CD4-positive, alpha-beta T cell (primary cell): ENCODE measurements at regions not wholly inside any gene's neighbourhood (a gene's known extent, or its start where the extent isn't known, plus 50 kb on each side); places are given as distances from the start of the nearest gene placed in this dataset.
A peak's percentile ranks its signal among the peaks of the same experiment; 100 is the strongest.
"Not testable (repeated sequence)": the region's sequence is repeated elsewhere in the genome, so short reads cannot be mapped to it uniquely, and the experiment has no call there.

ENCODE experiments used
- ATAC-seq: fragments of 200-7000 bp; cut with Tn5 transposase; one replicate; pipeline ENCODE4 v1.10.0; 2022; ENCODE audit warnings: mild to moderate bottlenecking; ENCODE audit not compliant: poor library complexity
- CTCF ChIA-PET: fragments of 350-600 bp; sonication (Branson Sonifier 250); formaldehyde crosslinking; loops from one replicate; lab custom pipeline; 2021; ENCODE audit warnings: antibody characterized with exemption, inconsistent platforms; lab: Charles Lee
- POLR2A ChIA-PET: fragments of 350-600 bp; sonication (Branson Sonifier 250); formaldehyde crosslinking; loops from one replicate; lab custom pipeline; 2021; ENCODE audit warnings: antibody characterized with exemption, inconsistent platforms; lab: Charles Lee
- DNase-seq, 14 experiments: peaks; one replicate each; pipeline ENCODE4 v3.0.0-alpha.2; 2013 to 2020; ENCODE audit warnings: mixed read lengths in 2 of 14
- H3K27ac ChIP-seq, 2 donors: one replicate each; pipeline versions ENCODE4 v1.5.1 to v1.7.0; 2013; ENCODE audit warnings: low read length in 2 of 2, low read depth in 1 of 2, mild to moderate bottlenecking in 1 of 2
- H3K27me3 ChIP-seq, 2 experiments: 1 replicate in 1 of 2; 2 replicates in 1 of 2; pipeline versions ENCODE4 v1.6.1 to v1.7.0; 2013; ENCODE audit warnings: low read length in 2 of 2, control low read depth in 1 of 2, mild to moderate bottlenecking in 1 of 2, moderate library complexity in 1 of 2; ENCODE audit not compliant: insufficient read depth in 2 of 2, control insufficient read depth in 1 of 2
- H3K36me3 ChIP-seq: one replicate; pipeline ENCODE4 v1.6.1; 2013; ENCODE audit warnings: low read length, control low read depth; ENCODE audit not compliant: insufficient read depth
- H3K4me1 ChIP-seq: one replicate; pipeline ENCODE4 v1.6.1; 2013; ENCODE audit warnings: low read length, control low read depth; ENCODE audit not compliant: insufficient read depth
- H3K4me3 ChIP-seq: one replicate; pipeline ENCODE4 v1.5.1; 2013; ENCODE audit warnings: mild to moderate bottlenecking, low read length, moderate library complexity
- H3K9me3 ChIP-seq, 2 experiments: 1 replicate in 1 of 2; 2 replicates in 1 of 2; pipeline versions ENCODE4 v1.6.1 to v1.7.0; 2013; ENCODE audit warnings: low read length in 2 of 2, mild to moderate bottlenecking in 2 of 2, control low read depth in 1 of 2, moderate library complexity in 1 of 2; ENCODE audit not compliant: control insufficient read depth in 1 of 2, insufficient read depth in 1 of 2
- H3K27ac Mint-ChIP-seq: one replicate; pipeline ENCODE4 v1.8.0; 2020; ENCODE audit warnings: mixed read lengths
- H3K27me3 Mint-ChIP-seq: one replicate; pipeline ENCODE4 v1.8.0; 2021; ENCODE audit warnings: mixed read lengths
- H3K36me3 Mint-ChIP-seq: one replicate; pipeline ENCODE4 v1.8.0; 2021; ENCODE audit warnings: low read depth, mixed read lengths
- H3K4me1 Mint-ChIP-seq: one replicate; pipeline ENCODE4 v1.8.0; 2021; ENCODE audit warnings: low read depth, mixed read lengths
- H3K4me3 Mint-ChIP-seq: one replicate; pipeline ENCODE4 v1.8.0; 2020; ENCODE audit warnings: mild to moderate bottlenecking, mixed read lengths
- H3K9me3 Mint-ChIP-seq: one replicate; pipeline ENCODE4 v1.8.0; 2020; ENCODE audit warnings: mixed read lengths
- CTCF ChIP-seq: fragments of 200-600 bp; IDR thresholded peaks from one replicate; pipeline ENCODE4 v1.8.0; 2022; ENCODE audit warnings: antibody characterized with exemption, mild to moderate bottlenecking
- intact Hi-C, 2 experiments: fragments of 100-400 bp; cut with DNase I in 1 of 2; cut with micrococcal nuclease in 1 of 2; formaldehyde crosslinking; loops; one replicate each; pipeline versions ENCODE4 v1.15.1 to v1.9.0; 2023 to 2025; cut with DNase I, micrococcal nuclease

- Histone ChIP-seq H3K36me3 (no peaks in the 10 kb centered on the region), H3K27me3 (no peaks in the 10 kb centered on the region), H3K4me3 (no peak overlapping the region), H3K4me1 (peaks cover 30% of the 10 kb centered on the region), H3K9me3 (peaks cover 4 to 9% of the 10 kb centered on the region in 2 experiments), H3K27ac (no peak overlapping the region)
- Mint-ChIP-seq H3K9me3 (no peaks in the 10 kb centered on the region), H3K27me3 (no peaks in the 10 kb centered on the region), H3K4me3 (no peak overlapping the region), H3K27ac (no peak overlapping the region), H3K4me1 (peaks cover 38% of the 10 kb centered on the region), H3K36me3 (no peaks in the 10 kb centered on the region)
- intact Hi-C loops, result no loop called here
- no peak for ATAC-seq
- CTCF ChIA-PET, result no interaction called here
- no peak for DNase-seq
- no peak for TF ChIP-seq CTCF
- POLR2A ChIA-PET, result no interaction called here
These were observed 111.4 kb downstream of the VSIG4 start for GRCh38 chrX:65928522-65928921.

- ATAC-seq, H3K9me3 ChIP-seq, intact Hi-C loops, H3K36me3 Mint-ChIP-seq, CTCF ChIA-PET, POLR2A ChIA-PET, H3K27ac Mint-ChIP-seq, H3K36me3 ChIP-seq, H3K27me3 ChIP-seq, H3K9me3 Mint-ChIP-seq, H3K27ac ChIP-seq, H3K4me3 ChIP-seq, H3K27me3 Mint-ChIP-seq, H3K4me3 Mint-ChIP-seq, DNase-seq: not testable (repeated sequence)
- peaks cover 50% of the 10 kb centered on the region for H3K4me1 Mint-ChIP-seq
- peaks cover 34% of the 10 kb centered on the region for H3K4me1 ChIP-seq
These were observed 112.5 kb downstream of the VSIG4 start for GRCh38 chrX:65927386-65927785.

GRCh38 chrX:65926095-65927019 lies 113.5 kb downstream of the VSIG4 start:
- Histone ChIP-seq H3K4me1 (peaks cover 34% of the 10 kb centered on the region), H3K9me3 (peaks cover 0 to 5% of the 10 kb centered on the region in 2 experiments), H3K4me3 (peak overlapping the region; percentile 33), H3K27me3 (no peaks in the 10 kb centered on the region), H3K36me3 (no peaks in the 10 kb centered on the region), H3K27ac (peak overlapping the region; percentile 44 to 48)
- H3K4me3 Mint-ChIP-seq, result peak overlapping the region; percentile 65
- H3K27me3 Mint-ChIP-seq, result no peaks in the 10 kb centered on the region
- peaks cover 60% of the 10 kb centered on the region for H3K4me1 Mint-ChIP-seq
- ChIA-PET POLR2A (interaction anchor here (0.8 to 1.1 kb wide), 2 partner anchors 213 to 392 kb away, joined by 3 to 4 read pairs; partner anchors contain the start of gene LAS1L), CTCF (no interaction called here)
- no peaks in the 10 kb centered on the region for H3K9me3 Mint-ChIP-seq
- ATAC-seq (peak; percentile 73), DNase-seq (peak in 13 of 14 experiments; percentile 2 to 85 (median 24))
- no peaks in the 10 kb centered on the region for H3K36me3 Mint-ChIP-seq
- intact Hi-C loops, result no loop called here
- no peak for TF ChIP-seq CTCF
- H3K27ac Mint-ChIP-seq, result peak overlapping the region; percentile 84
